Prostate gland (tissue), 2 donors: ENCODE measurements at regions not wholly inside any gene's neighbourhood (a gene's known extent, or its start where the extent isn't known, plus 50 kb on each side); places are given as distances from the start of the nearest gene placed in this dataset.

ENCODE experiments used
- DNase-seq: peaks from one replicate; pipeline ENCODE4 v3.0.0-alpha.2; 2019; ENCODE audit warnings: low spot score
- H3K27ac ChIP-seq, 2 donors: fragments of 200-600 bp; sonication (generic); 2 replicates each; pipeline ENCODE4 v1.5.1; 2017 to 2019
- H3K27me3 ChIP-seq: fragments of 200-600 bp; sonication (generic); replicated peaks from 2 replicates; pipeline ENCODE4 v1.5.1; 2019; ENCODE audit not compliant: insufficient read depth
- H3K36me3 ChIP-seq, 2 donors: fragments of 200-600 bp; sonication (generic); 1 replicate in 1 of 2; 2 replicates in 1 of 2; pipeline versions ENCODE4 v1.5.1 to v1.8.1; 2017 to 2019
- H3K4me1 ChIP-seq: fragments of 200-600 bp; sonication (generic); replicated peaks from 2 replicates; pipeline ENCODE4 v1.5.1; 2019
- H3K4me3 ChIP-seq, 2 donors: fragments of 200-600 bp; sonication (generic); 2 replicates each; pipeline ENCODE4 v1.5.1; 2017 to 2019
- H3K9me3 ChIP-seq: fragments of 200-600 bp; sonication (generic); 2 replicates; pipeline ENCODE4 v1.5.1; 2017
- POLR2A ChIP-seq: fragments of 450-650 bp; IDR thresholded peaks from one replicate; pipeline ENCODE4 v1.6.1; 2016; ENCODE audit warnings: antibody characterized with exemption, mild to moderate bottlenecking
- POLR2AphosphoS5 ChIP-seq: sonication (generic); formaldehyde crosslinking; IDR thresholded peaks from one replicate; pipeline ENCODE4 v1.6.1; 2017; ENCODE audit warnings: antibody characterized with exemption
- whole genome bisulfite sequencing: methylation state at CpG from one replicate; pipeline ENCODE4 v1.1.5; 2018; 5-methylcytosine and 5-hydroxymethylcytosine counted together
- intact Hi-C: fragments of 100-400 bp; cut with DNase I; formaldehyde crosslinking; loops from one replicate; pipeline ENCODE4 v1.14.2; 2022
- TF ChIP-seq, protein P1 (sequence below), 4 experiments: fragments of 200-600 bp in 2 of 4; fragments of 450-650 bp in 2 of 4; sonication (generic) in 2 of 4; IDR thresholded peaks; 1 replicate in 3 of 4; 2 replicates in 1 of 4; pipeline ENCODE4 v1.5.1; 2016 to 2019; ENCODE audit warnings: antibody characterized with exemption in 4 of 4, mild to moderate bottlenecking in 2 of 4, moderate library complexity in 2 of 4

GRCh38 chr16:87108278-87108677 lies 208.9 kb downstream of the C16orf95 start:
- intact Hi-C loops = no loop called here
- Histone ChIP-seq H3K9me3 (no peaks in the 10 kb centered on the region), H3K27ac (no peak overlapping the region), H3K4me3 (no peak overlapping the region), H3K36me3 (no peaks in the 10 kb centered on the region), H3K27me3 (no peaks in the 10 kb centered on the region), H3K4me1 (no peaks in the 10 kb centered on the region)
- no peak for TF ChIP-seq POLR2AphosphoS5
- TF ChIP-seq, protein P1, sequence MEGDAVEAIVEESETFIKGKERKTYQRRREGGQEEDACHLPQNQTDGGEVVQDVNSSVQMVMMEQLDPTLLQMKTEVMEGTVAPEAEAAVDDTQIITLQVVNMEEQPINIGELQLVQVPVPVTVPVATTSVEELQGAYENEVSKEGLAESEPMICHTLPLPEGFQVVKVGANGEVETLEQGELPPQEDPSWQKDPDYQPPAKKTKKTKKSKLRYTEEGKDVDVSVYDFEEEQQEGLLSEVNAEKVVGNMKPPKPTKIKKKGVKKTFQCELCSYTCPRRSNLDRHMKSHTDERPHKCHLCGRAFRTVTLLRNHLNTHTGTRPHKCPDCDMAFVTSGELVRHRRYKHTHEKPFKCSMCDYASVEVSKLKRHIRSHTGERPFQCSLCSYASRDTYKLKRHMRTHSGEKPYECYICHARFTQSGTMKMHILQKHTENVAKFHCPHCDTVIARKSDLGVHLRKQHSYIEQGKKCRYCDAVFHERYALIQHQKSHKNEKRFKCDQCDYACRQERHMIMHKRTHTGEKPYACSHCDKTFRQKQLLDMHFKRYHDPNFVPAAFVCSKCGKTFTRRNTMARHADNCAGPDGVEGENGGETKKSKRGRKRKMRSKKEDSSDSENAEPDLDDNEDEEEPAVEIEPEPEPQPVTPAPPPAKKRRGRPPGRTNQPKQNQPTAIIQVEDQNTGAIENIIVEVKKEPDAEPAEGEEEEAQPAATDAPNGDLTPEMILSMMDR (IDR thresholded peaks at IDR 0.05) = no peak
- no peak for TF ChIP-seq POLR2A
- WGBS = 80% methylated on average over 4 of the region's 4 CpGs
- DNase-seq = no peak

DNA sequence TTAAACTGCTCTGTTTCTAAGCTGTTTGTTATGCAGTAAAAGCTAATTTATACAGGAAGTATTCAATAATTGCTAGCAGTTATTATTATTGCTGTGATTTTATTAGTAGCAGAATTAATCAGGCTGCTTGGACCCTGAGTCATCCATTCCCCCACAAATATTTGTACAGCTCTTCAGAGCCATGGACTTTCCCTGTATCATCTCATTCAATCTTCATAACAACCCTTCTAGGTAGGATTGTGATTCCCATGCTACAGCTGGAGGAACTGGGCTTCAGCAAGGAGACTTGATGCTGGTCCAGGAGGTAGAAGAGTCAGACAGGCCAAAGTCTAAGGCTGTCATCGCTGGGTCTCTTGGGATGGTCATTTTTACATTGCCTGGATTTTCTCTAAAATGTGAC lies 208.3 kb downstream of the C16orf95 start:
- no peaks in the 10 kb centered on the region for H3K9me3 ChIP-seq
- no peak for DNase-seq
- H3K27ac ChIP-seq = no peak overlapping the region
- TF ChIP-seq POLR2AphosphoS5 (no peak), POLR2A (no peak)
- TF ChIP-seq, protein P1 (IDR thresholded peaks at IDR 0.05) = no peak
- intact Hi-C loops = no loop called here
- no peaks in the 10 kb centered on the region for H3K27me3 ChIP-seq
- 100% methylated on average over 1 of the region's 1 CpG for WGBS
- no peaks in the 10 kb centered on the region for H3K36me3 ChIP-seq
- no peaks in the 10 kb centered on the region for H3K4me1 ChIP-seq
- H3K4me3 ChIP-seq = no peak overlapping the region

GRCh38 chr16:87114832-87115231 lies 202.4 kb downstream of the C16orf95 start:
- Histone ChIP-seq H3K9me3 (no peaks in the 10 kb centered on the region), H3K36me3 (no peaks in the 10 kb centered on the region), H3K27ac (no peak overlapping the region), H3K4me3 (no peak overlapping the region), H3K27me3 (peaks cover 2% of the 10 kb centered on the region), H3K4me1 (no peaks in the 10 kb centered on the region)
- intact Hi-C loops = no loop called here
- DNase-seq = no peak
- TF ChIP-seq, protein P1 (IDR thresholded peaks at IDR 0.05) = no peak
- TF ChIP-seq POLR2A = no peak
- TF ChIP-seq POLR2AphosphoS5 = no peak
- WGBS = 84% methylated on average over 5 of the region's 5 CpGs

- Histone ChIP-seq H3K27me3 (peaks cover 2% of the 10 kb centered on the region), H3K9me3 (no peaks in the 10 kb centered on the region), H3K36me3 (no peaks in the 10 kb centered on the region), H3K27ac (no peak overlapping the region), H3K4me3 (no peak overlapping the region), H3K4me1 (no peaks in the 10 kb centered on the region)
- WGBS = 34% methylated on average over 6 of the region's 6 CpGs
- TF ChIP-seq POLR2A (no peak), POLR2AphosphoS5 (no peak)
- TF ChIP-seq, protein P1 (IDR thresholded peaks at IDR 0.05) = no peak
- no peak for DNase-seq
- intact Hi-C loops = no loop called here
These were observed 201.5 kb downstream of the C16orf95 start for GRCh38 chr16:87115646-87116045.

DNA sequence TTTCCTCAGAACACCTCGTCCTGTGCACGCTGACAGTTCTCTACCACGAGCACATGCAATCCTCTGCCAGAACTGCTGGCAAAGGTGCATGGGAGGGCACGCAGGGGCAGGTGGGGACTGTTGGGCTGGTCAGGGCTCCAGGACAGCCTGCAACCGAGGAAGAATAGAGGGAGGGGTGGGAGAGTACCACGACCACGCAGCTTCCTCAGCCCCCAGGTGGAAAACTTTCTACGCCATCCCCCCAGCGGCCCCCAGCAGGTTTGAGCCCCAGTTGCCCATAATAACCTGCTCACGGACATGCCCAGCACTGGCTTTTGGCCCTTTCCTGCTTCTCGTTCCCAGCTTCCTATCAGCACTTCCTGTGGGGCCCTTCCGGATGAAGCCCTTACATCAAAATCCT lies 199.3 kb downstream of the C16orf95 start:
- 52% methylated on average over 12 of the region's 12 CpGs for WGBS
- H3K9me3 ChIP-seq = no peaks in the 10 kb centered on the region
- TF ChIP-seq, protein P1 (IDR thresholded peaks at IDR 0.05) = no peak
- TF ChIP-seq POLR2AphosphoS5 (no peak), POLR2A (no peak)

More for the DNA sequence above, 199.3 kb downstream of the C16orf95 start:
- no peak for DNase-seq
- intact Hi-C loops = no loop called here
- peaks cover 2% of the 10 kb centered on the region for H3K27me3 ChIP-seq
- no peak overlapping the region for H3K27ac ChIP-seq
- no peak overlapping the region for H3K4me3 ChIP-seq
- H3K4me1 ChIP-seq = no peaks in the 10 kb centered on the region
- H3K36me3 ChIP-seq = no peaks in the 10 kb centered on the region
